ENCODE measurements at regions not wholly inside any gene's neighbourhood (a gene's known extent, or its start where the extent isn't known, plus 50 kb on each side); places are given as distances from the start of the nearest gene placed in this dataset.
"Not testable (repeated sequence)": the region's sequence is repeated elsewhere in the genome, so short reads cannot be mapped to it uniquely, and the experiment has no call there.

DNA sequence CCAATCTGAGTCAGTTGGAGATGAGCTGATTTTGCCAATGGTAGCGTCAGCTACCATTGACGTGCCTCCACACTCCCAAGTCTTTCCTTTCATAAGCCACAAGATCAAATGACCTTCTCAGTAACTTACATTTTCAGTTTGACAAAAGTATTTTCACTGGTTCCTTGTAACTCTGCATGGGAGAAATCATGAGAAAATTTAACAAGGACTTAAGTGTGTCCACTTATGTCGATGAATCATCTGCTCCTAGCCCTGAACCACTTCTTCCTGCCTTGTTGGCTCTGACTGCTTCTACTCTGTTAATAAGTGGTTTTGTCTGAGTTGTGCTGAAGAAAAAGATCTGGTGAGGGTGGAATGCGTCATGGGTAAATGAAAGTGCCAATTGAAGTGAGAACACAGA is 101.2 kb downstream of the NFKBIZ start:
- no peak for DNase-seq

DNA sequence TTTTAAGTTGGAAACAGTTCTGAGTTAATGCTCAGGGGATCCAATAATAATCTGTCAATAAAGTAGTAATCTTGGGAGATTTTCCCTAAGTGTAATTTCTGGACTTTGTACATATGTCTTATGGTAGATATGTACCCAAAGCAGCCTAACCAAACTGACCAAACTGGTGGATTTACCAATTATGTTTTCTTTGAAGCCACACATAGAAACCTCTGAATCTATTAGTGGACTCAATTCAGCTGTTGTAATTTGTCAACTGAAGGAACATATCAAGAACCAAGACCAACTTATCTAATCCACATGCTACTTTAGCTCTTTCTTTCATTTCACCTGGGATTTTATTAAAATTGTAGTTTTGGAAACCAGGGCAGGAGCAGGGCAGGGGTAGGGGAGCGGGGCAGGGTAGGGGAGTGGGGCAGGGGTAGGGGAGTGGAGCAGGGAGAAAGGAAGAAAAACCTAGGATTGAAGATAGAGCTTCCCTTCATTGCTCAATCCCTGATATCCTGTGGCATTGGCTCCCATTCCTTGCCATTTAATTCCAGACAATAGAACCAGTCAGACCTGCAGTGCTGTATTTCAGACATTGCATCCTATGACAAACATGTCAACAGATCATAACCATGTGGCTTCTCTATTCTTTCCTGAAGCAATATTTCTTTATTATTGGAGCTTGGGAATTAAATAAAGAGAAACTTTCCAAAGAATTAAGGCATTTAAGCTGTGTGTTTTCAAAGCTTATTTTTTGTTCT is 101.8 kb downstream of the NFKBIZ start:
- no peak for DNase-seq

DNA sequence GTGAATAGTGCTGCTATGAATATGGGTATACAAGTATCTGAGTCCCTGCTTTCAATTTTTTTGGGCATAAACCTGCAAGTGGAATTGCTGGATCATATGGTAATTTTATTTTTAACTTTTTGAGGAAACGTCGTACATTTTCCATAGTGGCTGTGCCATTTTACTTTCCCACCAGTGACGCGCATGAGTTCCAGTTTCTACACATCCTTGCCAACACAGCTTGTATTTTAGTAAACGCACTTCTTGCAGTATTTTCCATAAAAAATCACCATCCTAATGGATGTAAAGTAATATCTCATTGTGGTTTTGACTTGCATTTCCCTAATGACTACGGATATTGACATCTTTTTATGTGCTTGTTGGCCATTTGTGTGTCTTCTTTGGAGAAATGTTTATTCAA is 105.0 kb downstream of the NFKBIZ start:
- DNase-seq, result no peak

DNA sequence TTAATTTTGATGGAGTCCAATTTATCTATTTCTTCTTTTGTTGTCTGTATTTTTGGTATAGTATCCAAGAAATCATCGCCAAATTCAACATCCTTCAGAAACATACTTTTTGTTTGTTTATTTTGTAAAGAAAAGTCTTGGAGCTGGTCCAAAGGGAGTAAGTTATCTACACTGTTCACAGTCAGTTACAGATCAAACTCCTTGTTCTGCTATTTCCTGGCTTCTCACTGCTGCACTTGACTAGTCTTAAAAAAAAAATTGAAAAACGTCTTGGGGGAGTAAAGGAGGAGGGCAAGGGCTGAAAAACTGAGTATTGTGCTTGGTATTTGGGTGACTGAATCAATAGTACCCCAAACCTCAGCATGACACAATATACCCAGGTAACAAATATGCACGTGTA is 105.6 kb downstream of the NFKBIZ start:
- DNase-seq, result no peak

DNA sequence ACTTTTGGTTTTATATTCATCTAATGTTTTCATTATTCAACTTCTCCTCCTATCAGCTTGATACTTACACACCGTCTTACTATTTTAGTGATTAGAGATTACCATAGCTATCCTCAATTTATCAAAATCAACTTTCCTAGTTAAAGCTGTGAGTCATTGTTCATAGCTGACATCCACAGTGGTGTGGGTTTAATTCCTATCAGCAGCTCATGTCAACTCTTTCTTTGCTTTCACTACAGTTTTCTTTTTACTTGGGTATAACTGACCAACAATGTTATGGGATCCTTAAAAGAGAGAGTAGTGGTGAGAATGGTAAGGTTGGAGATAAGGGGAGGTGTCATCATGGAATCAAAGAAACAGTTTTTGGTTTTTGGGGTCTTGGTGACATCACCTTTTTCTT is 112.7 kb downstream of the NFKBIZ start:
- DNase-seq, result no peak

DNA sequence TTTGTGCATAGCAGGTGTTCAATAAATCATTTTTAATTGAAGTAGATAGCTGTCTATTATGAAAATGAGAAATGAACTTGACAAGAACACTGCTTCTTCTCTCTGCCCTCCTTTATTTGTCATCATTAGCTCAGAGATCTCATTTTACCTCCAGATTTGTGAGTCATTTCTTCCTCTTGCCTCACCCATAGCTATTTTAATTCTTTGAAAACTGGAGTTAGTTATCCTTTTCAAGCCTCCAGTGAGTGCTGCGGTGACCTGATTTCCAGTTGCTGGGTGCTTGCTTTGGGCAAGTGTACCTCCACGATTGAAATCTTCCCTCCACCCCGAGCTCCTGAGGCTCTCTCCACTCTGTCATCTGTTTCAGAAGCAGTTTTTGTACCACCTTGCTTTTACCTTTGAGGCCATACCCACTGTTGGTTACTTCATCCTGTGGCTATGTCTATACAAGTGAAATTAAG is 114.6 kb downstream of the NFKBIZ start:
- DNase-seq, result no peak

DNA sequence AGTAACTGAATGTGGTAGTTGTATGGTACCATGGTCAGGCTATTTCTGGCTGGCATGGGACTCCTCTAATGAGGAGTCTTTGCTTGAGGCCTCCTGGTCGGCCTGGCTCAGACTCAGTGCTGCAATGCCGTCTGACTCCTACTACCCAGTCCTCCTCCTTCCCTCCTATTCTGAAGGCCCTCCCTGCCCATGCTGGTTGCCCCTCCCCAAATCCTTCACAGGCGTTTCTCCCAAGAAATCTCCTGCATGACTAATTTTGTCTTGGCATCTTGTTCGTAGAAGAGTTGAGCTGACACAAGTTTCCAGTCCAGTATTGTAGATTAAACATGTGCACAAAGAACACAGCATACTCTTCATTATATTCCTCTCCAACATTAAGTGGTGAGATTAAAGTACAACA is 115.5 kb downstream of the NFKBIZ start:
- DNase-seq, result no peak

DNA sequence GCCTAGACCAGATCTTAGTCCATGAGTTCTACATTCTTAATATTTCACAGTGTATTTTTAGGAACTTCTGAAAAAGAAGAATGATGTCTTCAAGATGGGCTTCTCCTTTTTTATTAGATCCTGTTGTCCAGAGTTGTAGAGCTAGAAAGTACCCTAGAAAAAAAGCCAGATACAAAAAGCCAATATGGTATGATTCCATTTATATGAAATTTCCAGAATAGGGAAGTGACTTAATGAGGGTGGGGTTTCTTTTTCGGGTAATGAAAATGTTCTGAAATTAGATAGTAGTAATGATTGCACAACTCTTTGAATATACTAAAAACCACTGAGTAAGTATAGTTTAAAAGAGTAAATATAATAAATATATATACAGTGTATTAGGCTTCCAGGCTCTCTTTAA is 116.9 kb downstream of the NFKBIZ start:
- DNase-seq, result no peak

DNA sequence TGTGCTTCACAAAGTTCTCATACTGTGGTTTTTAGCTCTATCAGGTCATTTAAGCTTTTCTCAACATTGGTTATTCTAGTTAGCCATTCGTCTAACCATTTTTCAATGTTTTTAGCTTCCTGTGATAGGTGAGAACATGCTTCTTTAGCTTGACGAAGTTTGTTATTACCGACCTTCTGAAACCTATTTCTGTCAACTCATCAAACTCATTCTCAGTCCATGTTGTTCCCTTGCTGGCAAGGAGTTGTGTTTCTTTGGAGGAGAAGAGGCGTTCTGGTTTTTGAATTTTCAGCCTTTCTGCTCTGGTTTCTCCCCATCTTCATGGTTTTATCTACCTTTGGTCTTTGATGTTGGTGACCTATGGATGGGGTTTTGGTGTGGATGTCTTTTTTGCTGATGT is 120.9 kb downstream of the NFKBIZ start:
- DNase-seq, result no peak

DNA sequence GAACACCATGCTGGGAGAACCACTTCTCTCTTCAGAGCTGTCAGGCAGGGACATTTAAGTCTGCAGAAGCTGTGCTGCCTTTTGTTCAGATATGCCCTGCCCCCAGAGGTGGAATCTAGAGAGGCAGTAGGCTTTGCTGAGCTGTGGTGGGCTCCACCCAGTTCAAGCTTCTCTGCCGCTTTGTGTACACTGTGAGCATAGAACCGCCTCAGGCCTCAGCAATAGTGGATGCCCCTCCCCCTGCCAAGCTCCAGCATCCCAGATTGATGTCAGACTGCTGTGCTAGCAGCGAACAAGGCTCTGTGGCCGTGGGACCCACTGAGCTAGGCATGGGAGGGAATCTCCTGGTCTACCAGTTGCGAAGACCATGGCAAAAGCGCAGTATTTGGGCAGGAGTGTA is 121.6 kb downstream of the NFKBIZ start:
- DNase-seq, result no peak

DNA sequence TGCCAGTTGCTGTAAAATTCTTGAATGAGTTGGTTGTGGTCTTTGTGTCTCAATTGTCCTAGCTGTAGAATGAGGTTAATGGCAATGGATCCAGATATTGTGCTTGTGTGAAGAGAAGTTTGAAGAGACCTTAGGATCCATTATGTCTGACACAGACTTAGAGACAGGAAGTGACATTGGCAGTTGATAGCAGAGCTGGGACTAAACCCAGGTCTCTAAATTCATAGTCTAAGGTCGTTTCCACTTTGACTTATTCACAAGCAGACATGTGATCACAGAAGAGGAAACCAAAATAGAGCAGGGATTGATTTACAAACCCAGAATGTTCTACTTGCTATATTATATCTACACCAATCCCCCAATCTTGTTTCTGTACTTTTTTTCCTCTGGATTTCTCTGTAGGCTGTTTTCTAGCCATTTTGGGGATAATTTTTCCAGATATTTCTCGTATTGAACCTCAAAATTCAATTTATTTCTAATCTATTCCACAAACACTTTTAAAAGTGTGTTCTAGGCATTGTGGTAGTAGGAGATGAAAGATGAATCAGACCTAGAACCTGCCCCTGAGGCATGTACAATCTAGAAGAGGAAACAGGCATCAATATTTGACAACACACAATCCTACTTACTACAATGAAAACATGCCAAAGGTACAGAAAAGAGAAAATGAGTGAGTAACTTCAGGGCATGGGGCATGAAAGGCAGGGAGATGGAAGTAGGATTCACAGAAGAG is 123.3 kb downstream of the NFKBIZ start:
- DNase-seq, result no peak

DNA sequence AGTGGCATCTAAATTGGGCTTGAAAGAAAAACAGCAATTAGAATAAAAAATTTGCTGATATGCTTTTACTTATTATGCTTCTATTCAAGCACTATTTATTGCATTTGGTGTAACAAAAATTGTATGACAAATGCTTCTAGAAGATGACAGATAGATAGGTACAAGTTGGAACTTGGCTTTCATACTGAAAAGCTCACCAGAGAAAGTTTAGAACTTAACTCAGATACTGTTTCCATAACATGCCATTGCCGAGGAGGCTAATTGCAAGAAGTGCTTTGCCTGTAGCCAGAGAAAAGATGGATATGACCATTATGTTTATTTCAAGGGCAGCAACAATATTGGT is 123.8 kb downstream of the NFKBIZ start:
- no peak for DNase-seq

DNA sequence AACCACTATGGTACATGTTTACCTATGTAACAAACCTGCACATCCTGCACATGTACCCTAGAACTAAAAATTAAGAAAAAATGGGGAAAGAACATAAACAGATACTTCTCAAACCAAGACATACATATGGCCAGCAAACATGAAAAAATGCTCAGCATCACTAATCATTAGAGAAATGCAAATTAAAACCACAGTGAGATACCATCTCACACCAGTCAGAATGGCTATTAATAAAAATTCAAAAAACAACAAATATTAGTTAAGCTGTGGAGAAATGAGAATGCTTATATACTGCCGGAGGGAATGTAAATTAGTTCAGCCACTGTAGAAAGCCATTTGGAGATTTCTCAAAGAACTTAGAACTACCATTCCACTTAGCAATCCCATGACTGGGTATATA is 126.1 kb downstream of the NFKBIZ start:
- DNase-seq, result not testable (repeated sequence)

DNA sequence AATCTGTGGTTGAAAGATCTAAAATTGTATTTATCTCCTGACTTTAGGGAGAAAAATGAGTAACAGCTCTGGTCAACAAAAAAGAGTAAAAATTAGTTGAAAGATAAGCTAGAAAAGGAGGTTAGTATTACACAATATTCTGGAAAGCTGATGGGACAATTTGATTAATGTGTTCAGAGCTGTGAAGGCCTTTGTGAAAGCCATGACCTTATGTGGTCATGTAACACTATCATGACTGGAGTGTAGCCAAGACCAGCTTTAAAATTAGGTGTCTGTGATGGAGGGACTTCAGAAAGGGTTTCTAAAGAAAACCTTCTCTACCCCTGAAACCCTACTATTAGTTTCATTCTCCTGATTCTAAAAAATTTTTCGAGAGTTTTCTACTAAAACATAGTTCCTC is 127.2 kb downstream of the NFKBIZ start:
- DNase-seq, result no peak

DNA sequence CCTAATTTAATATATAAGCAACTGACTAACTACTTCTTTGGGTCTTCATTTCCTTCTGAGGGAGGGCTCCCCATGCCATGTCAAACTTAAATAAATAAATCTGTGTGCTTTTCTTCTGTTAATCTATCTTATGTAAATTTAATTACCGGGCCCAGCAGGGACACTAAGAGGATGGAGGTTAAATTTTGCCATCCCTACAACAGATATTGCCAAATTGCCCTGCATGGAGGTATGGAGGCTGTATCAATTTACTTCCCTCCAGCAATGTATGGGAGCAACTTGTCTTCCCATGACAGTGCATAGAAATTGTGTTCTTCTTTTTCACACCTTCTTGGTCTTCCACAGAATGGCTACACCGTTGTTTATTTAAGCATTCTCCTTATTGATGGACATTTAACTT is 129.0 kb downstream of the NFKBIZ start:
- no peak for DNase-seq

DNA sequence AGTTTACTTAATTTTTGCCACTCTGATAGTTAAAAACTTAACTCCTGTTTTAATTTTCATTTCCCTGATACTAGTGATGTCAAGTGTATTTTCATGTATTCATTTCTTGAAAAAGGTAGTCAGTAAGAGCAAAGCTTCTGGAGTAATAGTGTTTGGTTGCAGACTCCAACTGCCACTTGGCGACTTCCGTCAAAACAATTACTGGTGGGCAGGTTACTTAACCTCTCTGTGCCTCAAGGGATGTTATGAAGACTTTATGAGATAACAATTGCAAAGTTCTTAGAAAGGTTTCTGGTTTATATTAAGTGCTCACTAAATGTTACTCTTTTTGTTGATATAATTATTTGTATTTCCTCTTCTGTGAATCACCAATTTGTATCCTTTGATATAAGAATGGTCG is 129.7 kb downstream of the NFKBIZ start:
- DNase-seq, result no peak

DNA sequence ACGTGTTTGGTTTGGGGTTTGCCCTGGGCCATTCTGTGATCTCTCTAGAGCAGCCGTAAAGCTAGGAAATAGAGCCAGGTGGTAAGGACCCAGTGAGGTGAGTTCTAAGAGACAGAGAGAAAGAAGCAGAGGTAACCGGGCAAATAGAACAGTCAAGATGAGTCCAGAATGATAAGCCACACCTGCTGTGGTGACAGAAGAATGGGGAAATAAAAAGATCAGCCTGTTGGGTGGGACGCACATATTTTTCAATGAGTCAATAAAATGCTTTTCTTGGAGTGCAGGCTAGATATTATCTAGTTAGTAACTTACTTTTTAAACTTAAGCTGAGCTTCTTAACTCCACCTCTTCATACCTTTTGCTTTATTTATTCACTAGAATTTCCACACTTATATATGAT is 135.0 kb downstream of the NFKBIZ start:
- DNase-seq, result no peak

DNA sequence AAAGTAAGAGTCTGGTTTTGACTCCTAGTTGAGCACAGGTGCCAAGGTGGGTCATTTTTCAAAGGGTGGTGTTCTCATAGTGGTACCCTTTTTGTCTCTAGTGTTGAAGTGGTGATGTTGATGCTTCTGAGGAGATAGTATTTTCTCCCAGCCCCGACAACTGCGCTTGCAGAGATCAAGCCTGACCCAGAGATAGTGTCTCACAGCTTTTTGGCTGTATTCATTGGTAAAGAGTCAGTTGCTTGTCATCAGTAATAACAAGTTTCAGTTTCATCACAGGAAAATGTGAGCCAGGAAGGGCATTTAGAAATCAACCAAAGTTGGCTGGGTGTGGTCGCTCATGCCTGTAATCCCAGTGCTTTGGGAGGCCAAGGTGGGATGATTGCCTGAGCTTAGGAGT is 139.3 kb downstream of the NFKBIZ start:
- no peak for DNase-seq

DNA sequence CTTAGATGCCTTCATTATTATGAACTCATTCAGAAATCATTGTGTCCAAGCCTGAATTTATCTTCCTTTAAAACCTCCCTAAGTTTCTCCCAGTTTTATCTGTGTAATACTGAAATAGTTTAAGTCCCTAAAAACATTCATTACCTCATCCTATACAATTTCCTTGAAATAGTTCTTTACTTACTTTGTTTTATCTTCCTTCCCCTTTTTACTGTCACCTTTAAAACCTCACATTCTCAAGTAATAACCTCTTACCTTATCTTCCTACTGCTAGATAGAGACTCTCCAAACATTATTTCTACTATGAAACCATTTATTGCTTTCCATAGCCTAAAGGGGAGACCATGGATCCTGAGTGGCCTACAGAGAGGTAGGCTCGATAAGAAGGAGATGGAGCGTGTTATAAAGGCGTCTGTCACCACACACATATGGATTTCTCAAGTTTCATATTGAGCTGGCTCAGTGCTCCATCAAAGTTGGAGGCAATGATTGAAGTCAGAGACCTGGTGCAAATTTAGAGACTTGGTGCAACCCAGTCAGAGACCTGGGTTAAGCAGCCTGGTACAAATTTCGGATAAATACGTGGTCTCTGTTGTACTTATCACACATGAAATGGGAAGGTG is 140.4 kb downstream of the NFKBIZ start:
- no peak for DNase-seq

DNA sequence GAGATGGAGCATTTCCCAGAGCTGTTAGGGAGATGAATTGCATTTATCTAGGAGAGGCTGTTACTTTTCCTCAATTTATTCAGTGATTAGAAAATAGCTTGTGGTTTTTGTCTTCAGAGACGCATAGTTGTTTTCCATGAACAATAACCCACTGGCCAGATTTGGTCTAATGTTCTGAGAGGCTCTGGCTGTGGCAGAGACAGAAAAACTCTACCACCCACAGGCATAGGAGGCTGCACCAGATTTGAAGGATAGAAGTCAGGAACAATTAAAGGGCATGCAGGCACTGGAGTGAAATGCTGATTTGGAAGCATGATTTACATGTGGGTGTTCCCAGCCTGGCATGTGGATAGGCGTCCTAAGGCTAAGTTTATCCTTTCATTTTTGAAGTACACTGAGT is 143.5 kb downstream of the NFKBIZ start:
- DNase-seq, result no peak

DNA sequence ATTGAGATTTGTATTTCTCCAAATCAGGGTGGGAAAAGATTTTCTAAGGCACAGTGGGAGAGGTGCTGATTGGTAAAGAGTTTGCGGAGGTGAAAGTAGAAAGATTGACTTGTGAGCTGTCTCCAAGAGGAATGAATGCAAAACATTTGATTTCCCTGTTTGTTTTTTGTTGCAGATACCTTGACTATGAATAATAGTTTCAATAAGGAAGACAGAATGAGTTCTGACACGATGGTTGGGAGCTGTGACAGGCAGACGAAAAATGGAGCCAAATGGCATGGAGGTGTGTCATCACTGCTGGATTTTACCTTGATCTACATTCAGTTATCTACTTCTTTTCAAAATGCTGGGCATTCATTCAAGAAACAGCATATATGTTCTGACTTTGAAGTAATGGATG is 145.1 kb downstream of the NFKBIZ start:
- DNase-seq, result no peak

DNA sequence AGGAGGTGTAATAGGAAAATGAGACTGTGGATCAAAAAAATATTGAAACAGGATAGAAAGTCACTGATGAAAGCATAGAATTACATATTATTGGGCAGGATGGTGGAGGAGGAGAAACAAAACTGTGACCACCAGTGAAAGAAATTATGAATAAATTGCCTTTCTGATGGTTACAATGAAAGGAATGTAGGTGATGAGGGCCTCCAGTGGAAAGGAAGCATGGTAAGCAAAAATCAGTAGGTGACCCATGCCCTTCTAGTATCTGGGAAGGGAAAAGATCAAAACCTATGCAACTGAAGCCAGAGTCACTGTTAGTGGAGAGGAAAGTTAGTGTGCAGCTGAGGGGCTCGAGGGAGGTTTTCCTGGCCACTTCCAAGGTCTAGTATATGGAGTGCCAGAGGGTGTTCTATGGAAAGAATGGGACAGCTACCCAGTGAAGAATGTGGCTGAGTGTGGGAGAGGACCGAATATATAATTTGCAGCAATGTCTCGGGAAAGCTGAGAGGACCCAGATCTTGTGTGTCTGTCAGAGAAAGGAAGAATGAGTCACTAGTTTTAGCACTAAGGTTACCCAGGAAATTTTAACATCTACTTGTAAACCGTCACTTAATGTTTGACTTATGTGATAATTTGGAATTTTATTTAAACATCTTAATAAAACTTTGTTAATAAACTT is 146.2 kb downstream of the NFKBIZ start:
- no peak for DNase-seq

DNA sequence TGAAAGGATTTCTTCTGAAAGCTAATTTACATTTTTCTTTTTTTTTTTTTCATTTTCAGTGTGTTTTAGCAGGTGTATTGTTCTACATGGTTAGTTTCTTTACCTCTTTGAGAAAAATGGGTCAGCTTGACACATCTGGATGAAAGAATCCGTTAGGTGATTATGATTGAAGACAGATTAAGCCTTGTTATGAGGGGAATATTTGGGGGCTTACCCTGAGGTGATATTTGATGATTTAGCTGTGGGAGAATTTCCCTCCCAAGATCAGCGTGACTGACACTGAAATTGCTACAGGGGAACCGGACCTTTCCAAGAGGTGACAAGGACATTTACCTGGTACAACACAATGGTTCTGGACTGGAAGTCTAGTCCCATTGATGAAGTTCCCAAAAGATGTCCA is 147.5 kb downstream of the NFKBIZ start:
- no peak for DNase-seq
